ENCODE measurements at regions not wholly inside any gene's neighbourhood (a gene's known extent, or its start where the extent isn't known, plus 50 kb on each side); places are given as distances from the start of the nearest gene placed in this dataset.

- ATAC-seq (replicated peaks): no peak
- Mint-ChIP-seq H3K27me3 (peaks cover 20 to 57% of the 10 kb centered on the region in 2 donors), H3K36me3 (ENCODE audit: insufficient read depth) (peaks cover 8% of the 10 kb centered on the region), H3K27ac (no peak overlapping the region), H3K4me3 (no peak overlapping the region), H3K9me3 (peaks cover 0 to 13% of the 10 kb centered on the region in 2 donors), H3K4me1 (ENCODE audit: low read depth in 2 of 2) (no peaks in the 10 kb centered on the region)
- DNase-seq: no peak
These were observed 349.1 kb upstream of the PODXL start for GRCh38 chr7:131905471-131905973.

- Mint-ChIP-seq H3K27me3 (peaks cover 13 to 53% of the 10 kb centered on the region in 2 donors), H3K27ac (no peak overlapping the region), H3K4me1 (ENCODE audit: low read depth in 2 of 2) (no peaks in the 10 kb centered on the region), H3K36me3 (ENCODE audit: insufficient read depth) (peaks cover 8% of the 10 kb centered on the region), H3K9me3 (peaks cover 0 to 10% of the 10 kb centered on the region in 2 donors), H3K4me3 (no peak overlapping the region)
- ATAC-seq (replicated peaks): no peak
- no peak for DNase-seq
These were observed 348.4 kb upstream of the PODXL start for GRCh38 chr7:131904760-131905327.

- Mint-ChIP-seq H3K4me3 (no peak overlapping the region), H3K4me1 (ENCODE audit: low read depth in 2 of 2) (peaks cover 0 to 2% of the 10 kb centered on the region in 2 donors), H3K36me3 (ENCODE audit: insufficient read depth) (peaks cover 8% of the 10 kb centered on the region), H3K9me3 (peaks cover 0 to 10% of the 10 kb centered on the region in 2 donors), H3K27ac (no peak overlapping the region), H3K27me3 (peaks cover 13 to 50% of the 10 kb centered on the region in 2 donors)
- ATAC-seq (replicated peaks) (no peak), DNase-seq (no peak)
These were observed 346.9 kb upstream of the PODXL start for GRCh38 chr7:131903315-131903714.

GRCh38 chr7:131900785-131901287, 344.4 kb upstream of the PODXL start:
- H3K9me3 Mint-ChIP-seq: peaks cover 0 to 8% of the 10 kb centered on the region in 2 donors
- no peak overlapping the region for H3K27ac Mint-ChIP-seq
- H3K36me3 Mint-ChIP-seq (ENCODE audit: insufficient read depth): peaks cover 6% of the 10 kb centered on the region
- peaks cover 0 to 27% of the 10 kb centered on the region in 2 donors for H3K27me3 Mint-ChIP-seq
- H3K4me1 Mint-ChIP-seq (ENCODE audit: low read depth in 2 of 2): peaks cover 0 to 2% of the 10 kb centered on the region in 2 donors
- DNase-seq (no peak), ATAC-seq (replicated peaks) (no peak)
- no peak overlapping the region for H3K4me3 Mint-ChIP-seq

GRCh38 chr7:131899271-131900030, 343.0 kb upstream of the PODXL start:
- Mint-ChIP-seq H3K9me3 (peaks cover 0 to 3% of the 10 kb centered on the region in 2 donors), H3K36me3 (ENCODE audit: insufficient read depth) (peaks cover 6% of the 10 kb centered on the region), H3K27ac (no peak overlapping the region), H3K27me3 (peaks cover 7 to 32% of the 10 kb centered on the region in 2 donors), H3K4me3 (no peak overlapping the region), H3K4me1 (ENCODE audit: low read depth in 2 of 2) (peaks cover 0 to 2% of the 10 kb centered on the region in 2 donors)
- DNase-seq (no peak), ATAC-seq (replicated peaks) (no peak)

- Mint-ChIP-seq H3K27me3 (peaks cover 7 to 35% of the 10 kb centered on the region in 2 donors), H3K4me1 (ENCODE audit: low read depth in 2 of 2) (peaks cover 0 to 2% of the 10 kb centered on the region in 2 donors), H3K27ac (no peak overlapping the region), H3K4me3 (no peak overlapping the region), H3K36me3 (ENCODE audit: insufficient read depth) (peaks cover 6% of the 10 kb centered on the region), H3K9me3 (peaks cover 0 to 2% of the 10 kb centered on the region in 2 donors)
- DNase-seq (no peak), ATAC-seq (replicated peaks) (no peak)
These were observed 342.0 kb upstream of the PODXL start for GRCh38 chr7:131898418-131898817.

GRCh38 chr7:131897790-131898165, 341.4 kb upstream of the PODXL start:
- DNase-seq: no peak
- Mint-ChIP-seq H3K36me3 (ENCODE audit: insufficient read depth) (peaks cover 6% of the 10 kb centered on the region), H3K27ac (no peak overlapping the region)

GRCh38 chr7:131897016-131897789, 340.8 kb upstream of the PODXL start:
- no peak overlapping the region for H3K27ac Mint-ChIP-seq
- H3K4me1 Mint-ChIP-seq (ENCODE audit: low read depth in 2 of 2): peaks cover 0 to 2% of the 10 kb centered on the region in 2 donors
- peaks cover 8 to 35% of the 10 kb centered on the region in 2 donors for H3K27me3 Mint-ChIP-seq
- peaks cover 0 to 2% of the 10 kb centered on the region in 2 donors for H3K9me3 Mint-ChIP-seq
- H3K36me3 Mint-ChIP-seq (ENCODE audit: insufficient read depth): peaks cover 6% of the 10 kb centered on the region
- DNase-seq (no peak), ATAC-seq (replicated peaks) (no peak)
- H3K4me3 Mint-ChIP-seq: no peak overlapping the region

More at GRCh38 chr7:131897790-131898165, 341.4 kb upstream of the PODXL start:
- peaks cover 7 to 35% of the 10 kb centered on the region in 2 donors for H3K27me3 Mint-ChIP-seq
- H3K4me3 Mint-ChIP-seq: no peak overlapping the region
- peaks cover 0 to 2% of the 10 kb centered on the region in 2 donors for H3K4me1 Mint-ChIP-seq (ENCODE audit: low read depth in 2 of 2)
- peaks cover 0 to 2% of the 10 kb centered on the region in 2 donors for H3K9me3 Mint-ChIP-seq
- ATAC-seq (replicated peaks): no peak

GRCh38 chr7:131896165-131896863, 339.9 kb upstream of the PODXL start:
- Mint-ChIP-seq H3K9me3 (no peaks in the 10 kb centered on the region), H3K4me1 (ENCODE audit: low read depth in 2 of 2) (peaks cover 0 to 2% of the 10 kb centered on the region in 2 donors), H3K4me3 (no peak overlapping the region), H3K27ac (no peak overlapping the region), H3K27me3 (peaks cover 13 to 40% of the 10 kb centered on the region in 2 donors), H3K36me3 (ENCODE audit: insufficient read depth) (peaks cover 6% of the 10 kb centered on the region)
- DNase-seq (no peak), ATAC-seq (replicated peaks) (no peak)

GRCh38 chr7:131895541-131896164, 339.2 kb upstream of the PODXL start:
- H3K9me3 Mint-ChIP-seq: no peaks in the 10 kb centered on the region
- peaks cover 0 to 2% of the 10 kb centered on the region in 2 donors for H3K4me1 Mint-ChIP-seq (ENCODE audit: low read depth in 2 of 2)
- ATAC-seq (replicated peaks) (no peak), DNase-seq (no peak)
- H3K27ac Mint-ChIP-seq: no peak overlapping the region
- peaks cover 2% of the 10 kb centered on the region for H3K36me3 Mint-ChIP-seq (ENCODE audit: insufficient read depth)
- peaks cover 18 to 36% of the 10 kb centered on the region in 2 donors for H3K27me3 Mint-ChIP-seq
- H3K4me3 Mint-ChIP-seq: no peak overlapping the region

- Mint-ChIP-seq H3K27ac (no peak overlapping the region), H3K36me3 (ENCODE audit: insufficient read depth) (no peaks in the 10 kb centered on the region), H3K4me1 (ENCODE audit: low read depth in 2 of 2) (no peaks in the 10 kb centered on the region), H3K9me3 (no peaks in the 10 kb centered on the region), H3K4me3 (no peak overlapping the region), H3K27me3 (peaks cover 18 to 25% of the 10 kb centered on the region in 2 donors)
- no peak for DNase-seq
- ATAC-seq (replicated peaks): no peak
These were observed 337.4 kb upstream of the PODXL start for GRCh38 chr7:131893631-131894340.

GRCh38 chr7:131890176-131890575, 333.7 kb upstream of the PODXL start:
- no peaks in the 10 kb centered on the region for H3K36me3 Mint-ChIP-seq (ENCODE audit: insufficient read depth)
- no peaks in the 10 kb centered on the region for H3K4me1 Mint-ChIP-seq (ENCODE audit: low read depth in 2 of 2)
- H3K27ac Mint-ChIP-seq: no peak overlapping the region
- DNase-seq: no peak
- peaks cover 17 to 35% of the 10 kb centered on the region in 2 donors for H3K27me3 Mint-ChIP-seq
- no peak overlapping the region for H3K4me3 Mint-ChIP-seq
- ATAC-seq (replicated peaks): no peak
- peaks cover 13 to 21% of the 10 kb centered on the region in 2 donors for H3K9me3 Mint-ChIP-seq

All from effector memory CD8-positive, alpha-beta T cell (primary cell).